IMR-90 (cell line): ENCODE measurements at regions not wholly inside any gene's neighbourhood (a gene's known extent, or its start where the extent isn't known, plus 50 kb on each side); places are given as distances from the start of the nearest gene placed in this dataset.

Experiments used
- MAZ ChIP-seq: IDR thresholded peaks from 2 replicates; pipeline ENCODE4 v1.6.1; 2012; ENCODE audit warnings: low read depth, mild to moderate bottlenecking, low read length, improper control_type of control experiment, moderate library complexity, borderline replicate concordance
- RFX5 ChIP-seq: IDR thresholded peaks from 2 replicates; pipeline ENCODE4 v1.8.0; 2012; ENCODE audit warnings: low read depth, mild to moderate bottlenecking, low read length, moderate library complexity
- SMC3 ChIP-seq: fragments of 150-350 bp; IDR thresholded peaks from 2 replicates; pipeline ENCODE4 v1.6.1; 2016; ENCODE audit warnings: low read depth, mild to moderate bottlenecking, antibody characterized with exemption, low read length, moderate library complexity

- no peak for TF ChIP-seq RFX5
- TF ChIP-seq MAZ: no peak
- TF ChIP-seq SMC3: no peak
Observed at GRCh38 chr13:48782429-48782840, 128.7 kb downstream of the CYSLTR2 start.
